Fibroblast of peridontal ligament (primary cell): ENCODE measurements at regions not wholly inside any gene's neighbourhood (a gene's known extent, or its start where the extent isn't known, plus 50 kb on each side); places are given as distances from the start of the nearest gene placed in this dataset.
"Not testable (repeated sequence)": the region's sequence is repeated elsewhere in the genome, so short reads cannot be mapped to it uniquely, and the experiment has no call there.

Experiments used
- DNase-seq: peaks from one replicate; pipeline ENCODE4 v3.0.0-alpha.2; 2010; ENCODE audit errors: extremely low read depth

DNA sequence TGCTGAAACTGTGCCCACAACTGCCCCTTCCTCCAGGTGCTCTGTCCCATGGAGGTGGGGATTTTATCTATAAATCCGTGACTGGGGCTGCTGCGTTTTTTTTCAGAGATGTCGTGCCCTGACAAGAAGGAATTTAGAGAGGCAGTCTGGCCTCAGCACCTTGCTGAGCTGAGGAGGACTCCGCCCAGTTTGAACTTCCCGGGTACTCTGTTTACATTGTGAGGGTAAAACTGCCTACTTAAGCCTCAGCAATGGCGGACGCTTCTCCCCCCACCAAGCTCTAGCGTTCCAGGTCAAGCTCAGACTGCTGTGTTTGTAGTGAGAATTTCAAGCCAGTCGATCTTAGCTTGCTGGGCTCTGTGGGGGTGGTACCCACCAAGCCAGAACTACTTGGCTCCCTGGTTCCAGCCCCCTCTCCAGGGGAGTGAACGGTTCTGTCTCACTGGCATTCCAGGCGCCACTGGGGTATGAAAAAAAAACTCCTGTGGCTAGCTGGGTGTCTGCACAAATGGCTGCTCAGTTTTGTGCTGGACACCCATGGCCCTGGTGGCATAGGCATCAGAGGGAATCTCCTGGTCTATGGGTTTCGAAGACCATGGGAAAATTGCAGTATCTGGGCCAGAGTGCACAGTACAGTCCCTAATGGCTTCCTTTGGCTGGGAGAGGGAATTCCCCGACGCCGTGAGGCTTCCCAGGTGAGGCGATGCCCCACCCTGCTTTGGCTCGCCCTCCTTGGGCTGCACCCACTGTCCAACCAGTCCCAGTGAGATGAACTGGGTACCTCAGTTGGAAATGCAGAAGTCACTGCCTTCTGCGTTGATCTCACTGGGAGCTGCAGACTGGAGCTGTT, 68.5 kb upstream of the SGO1 start:
- DNase-seq, result no peak

DNA sequence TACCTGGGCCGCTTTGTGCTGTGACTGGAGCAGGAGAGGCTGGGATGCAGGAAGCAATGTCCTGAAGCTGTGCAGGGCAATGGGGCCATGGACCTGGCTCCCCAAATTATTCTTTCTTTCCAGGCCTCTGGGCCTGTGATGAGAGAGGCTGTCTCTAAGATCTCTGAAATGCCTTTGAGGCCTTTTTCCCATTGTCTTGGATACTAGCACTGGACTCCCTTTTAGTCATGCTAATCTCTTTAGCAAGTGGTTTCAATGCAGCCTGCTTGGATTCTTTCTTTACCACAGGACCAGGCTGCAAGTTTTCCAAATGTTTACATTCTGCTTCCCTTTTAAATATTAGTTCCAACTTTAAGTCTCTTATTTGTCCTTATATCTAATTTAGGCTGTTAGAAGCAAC, 64.8 kb upstream of the SGO1 start:
- DNase-seq, result no peak

DNA sequence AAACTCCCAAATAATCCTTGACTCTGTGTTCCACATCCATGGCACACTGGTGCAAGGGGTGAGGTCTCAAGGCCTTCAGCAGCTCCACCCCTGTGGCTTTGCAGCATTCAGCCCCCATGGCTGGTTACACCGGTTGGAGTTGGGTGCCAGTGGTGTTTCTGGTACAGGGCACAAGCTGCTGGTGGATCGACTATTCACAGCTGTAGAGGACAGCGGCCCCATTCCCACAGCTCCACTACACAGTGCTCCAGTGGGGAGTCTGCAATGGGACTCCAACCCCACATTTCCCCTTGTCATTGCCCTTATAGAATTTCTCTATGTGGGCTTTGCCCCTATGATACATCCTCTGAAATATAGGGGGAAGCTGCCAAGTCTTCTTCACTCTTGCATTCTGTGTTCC, 64.3 kb upstream of the SGO1 start:
- no peak for DNase-seq

DNA sequence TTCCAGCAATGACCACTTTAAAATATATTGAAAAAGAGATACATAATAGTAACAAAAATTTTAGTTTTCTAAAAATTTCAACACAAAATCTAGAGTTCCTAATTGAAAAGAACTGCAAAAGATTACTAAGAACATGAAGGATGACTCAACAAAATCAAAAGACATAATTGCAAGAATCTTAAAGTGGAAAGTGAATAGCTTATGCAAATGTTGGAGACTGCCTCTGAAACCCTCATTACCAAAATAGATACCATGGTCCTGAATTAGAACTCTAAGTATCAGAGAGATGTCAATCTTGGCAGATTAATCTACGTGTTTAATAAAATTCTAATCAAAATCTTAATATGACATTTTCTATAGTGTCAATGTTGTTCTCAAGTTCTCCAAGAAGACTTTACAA, 60.7 kb upstream of the SGO1 start:
- DNase-seq, result no peak

DNA sequence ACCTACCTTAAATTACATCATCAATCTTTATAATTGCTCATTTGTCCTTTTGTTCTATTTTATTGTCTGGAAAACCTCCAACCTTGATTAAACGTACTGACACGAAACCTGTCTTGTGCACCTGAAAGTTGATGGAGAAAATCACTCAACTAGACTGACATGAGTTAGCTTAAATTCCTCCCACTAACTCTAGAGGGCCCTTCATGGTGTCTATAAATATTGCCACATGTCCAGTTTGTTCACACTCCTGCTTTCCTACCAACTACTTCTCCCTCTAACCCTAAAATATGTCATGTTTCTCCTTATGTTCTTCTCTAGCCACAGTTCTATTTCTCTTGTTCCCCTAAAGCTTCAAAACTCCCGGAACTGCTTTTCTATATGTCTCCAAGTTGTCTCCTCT, 59.8 kb upstream of the SGO1 start:
- no peak for DNase-seq

DNA sequence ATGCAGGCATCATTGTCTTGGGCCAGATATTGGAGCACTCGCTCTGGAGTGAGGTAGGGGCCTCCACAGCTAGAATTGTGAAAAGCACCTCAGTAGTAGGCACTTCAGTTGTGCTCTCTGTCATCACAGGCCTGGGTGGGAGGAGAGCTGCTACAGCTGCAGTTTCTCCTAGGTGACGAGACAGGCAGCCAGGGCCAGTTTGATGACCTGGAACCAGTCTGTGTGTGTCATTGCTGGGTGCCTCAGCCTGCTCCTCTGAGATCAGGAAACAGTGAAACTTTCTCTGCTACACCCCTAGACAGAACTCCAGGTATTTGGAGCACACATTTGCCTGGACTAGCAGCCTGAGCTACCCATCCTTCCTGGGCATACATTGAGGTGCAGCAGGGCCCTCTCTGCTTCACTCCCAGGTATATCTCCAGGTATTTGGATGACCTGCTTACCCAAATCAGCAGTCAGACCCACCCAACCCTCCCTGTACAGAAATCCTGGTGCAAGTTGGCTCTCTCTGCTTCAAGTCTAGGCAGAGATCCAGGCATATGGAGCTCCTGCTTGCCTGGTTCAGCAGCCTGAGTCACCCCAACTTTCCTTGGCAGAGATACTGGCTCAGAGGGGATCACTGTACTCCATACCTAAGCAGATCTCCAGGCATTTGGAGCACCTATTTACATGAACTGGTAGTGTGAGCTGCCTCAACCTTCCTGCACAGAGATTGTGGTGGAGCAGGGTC, 54.3 kb upstream of the SGO1 start:
- no peak for DNase-seq

DNA sequence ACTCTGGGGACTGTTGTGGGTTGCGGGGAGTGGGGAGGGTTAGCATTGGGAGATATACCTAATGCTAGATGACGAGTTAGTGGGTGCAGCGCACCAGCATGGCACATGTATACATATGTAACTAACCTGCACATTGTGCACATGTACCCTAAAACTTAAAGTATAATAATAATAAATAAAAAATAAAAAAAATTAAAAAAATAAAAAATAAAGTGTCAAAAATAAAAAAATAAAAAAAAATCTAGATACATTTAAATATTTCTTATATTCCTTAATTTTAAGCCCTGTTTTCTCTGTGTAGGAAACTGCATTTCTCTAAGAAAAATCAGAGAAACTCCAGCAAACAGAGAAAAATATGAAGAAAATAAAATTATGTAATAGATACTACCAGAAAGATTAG, 52.2 kb upstream of the SGO1 start:
- DNase-seq, result not testable (repeated sequence)

DNA sequence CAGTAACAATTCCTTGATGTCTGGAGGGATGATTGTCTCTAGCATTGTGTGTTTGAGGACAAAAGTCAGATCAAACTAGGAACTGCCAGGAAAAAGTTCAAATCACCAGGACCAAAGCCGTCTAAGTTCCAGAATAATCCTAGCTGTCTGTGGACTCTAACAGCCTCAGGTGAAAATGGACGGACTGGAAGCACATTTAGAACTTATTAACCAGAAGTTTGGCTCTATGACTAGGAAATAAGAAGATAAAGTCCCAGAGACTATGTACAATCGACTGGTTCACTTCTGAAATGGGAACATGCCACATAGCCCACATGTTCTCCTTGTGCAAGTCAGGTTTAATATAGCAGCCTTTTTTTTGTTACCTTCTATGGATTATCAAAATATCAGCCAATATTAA, 50.6 kb upstream of the SGO1 start:
- no peak for DNase-seq
